ENCODE measurements at regions not wholly inside any gene's neighbourhood (a gene's known extent, or its start where the extent isn't known, plus 50 kb on each side); places are given as distances from the start of the nearest gene placed in this dataset.

GRCh38 chr4:63644396-63644795 is 764.9 kb downstream of the TECRL start:
- TF ChIP-seq RFX5 (IDR thresholded peaks at IDR 0.05; ENCODE audit: low read length) (no peak), SMC3 (IDR thresholded peaks at IDR 0.05; ENCODE audit: low read depth, low read length) (no peak), NRF1 (IDR thresholded peaks at IDR 0.05; ENCODE audit: low read depth, low read length) (no peak), JUND (IDR thresholded peaks at IDR 0.05) (no peak)
- H3K9me2 ChIP-seq: no peaks in the 10 kb centered on the region
- H3K27me3 ChIP-seq (ENCODE audit: insufficient read depth): no peaks in the 10 kb centered on the region
- no peaks in the 10 kb centered on the region for H3K79me2 ChIP-seq (ENCODE audit: insufficient read depth)
- no peak overlapping the region for H2AFZ ChIP-seq (ENCODE audit: low read depth)
- no peak overlapping the region for H3K9ac ChIP-seq
- no peaks in the 10 kb centered on the region for H3K4me1 ChIP-seq (ENCODE audit: control insufficient read depth in 1 of 2, insufficient read depth in 2 of 2, low read depth in 1 of 2, low read length in 1 of 2)
- no peaks in the 10 kb centered on the region for H3K9me3 ChIP-seq
- H3K27ac ChIP-seq (ENCODE audit: low read depth in 2 of 2, low read length in 1 of 2): no peak overlapping the region
- H3F3A ChIP-seq (replicated peaks; ENCODE audit: insufficient read depth): no peaks in the 10 kb centered on the region
- DNase-seq: no peak
- no peak overlapping the region for H3K4me3 ChIP-seq (ENCODE audit: low read depth in 2 of 2, low read length in 1 of 2)
- no peaks in the 10 kb centered on the region for H4K20me1 ChIP-seq (ENCODE audit: insufficient read depth)
- H3K4me2 ChIP-seq: no peak overlapping the region
- no peaks in the 10 kb centered on the region for H3K36me3 ChIP-seq (replicated peaks in 1 of 2; ENCODE audit: control insufficient read depth in 1 of 2, insufficient read depth in 2 of 2, low read length in 1 of 2)
- 14% methylated on average over 3 of the region's 3 CpGs for WGBS (ENCODE audit: low lambda C conversion rate)
- ChIA-PET CTCF (no interaction called here), POLR2A (interaction anchor here (0.6 kb wide), 1 partner anchor 78 kb away, joined by 3 read pairs; no protein-coding TSS in a partner anchor)

- Histone ChIP-seq H3K27ac (ENCODE audit: low read depth in 2 of 2, low read length in 1 of 2) (no peak overlapping the region), H3K9me2 (no peaks in the 10 kb centered on the region), H3K4me2 (no peak overlapping the region), H3K9me3 (no peaks in the 10 kb centered on the region), H3K4me1 (ENCODE audit: control insufficient read depth in 1 of 2, insufficient read depth in 2 of 2, low read depth in 1 of 2, low read length in 1 of 2) (no peaks in the 10 kb centered on the region), H2AFZ (ENCODE audit: low read depth) (no peak overlapping the region), H3K79me2 (ENCODE audit: insufficient read depth) (no peaks in the 10 kb centered on the region), H3F3A (replicated peaks; ENCODE audit: insufficient read depth) (no peaks in the 10 kb centered on the region), H3K36me3 (replicated peaks in 1 of 2; ENCODE audit: control insufficient read depth in 1 of 2, insufficient read depth in 2 of 2, low read length in 1 of 2) (no peaks in the 10 kb centered on the region), H3K27me3 (ENCODE audit: insufficient read depth) (no peaks in the 10 kb centered on the region), H3K9ac (no peak overlapping the region), H3K4me3 (ENCODE audit: low read depth in 2 of 2, low read length in 1 of 2) (no peak overlapping the region), H4K20me1 (ENCODE audit: insufficient read depth) (no peaks in the 10 kb centered on the region)
- TF ChIP-seq EZH2phosphoT487 (IDR thresholded peaks at IDR 0.05; ENCODE audit: borderline replicate concordance, low read depth) (no peak), RXRA (IDR thresholded peaks at IDR 0.05; ENCODE audit: borderline replicate concordance, low read depth) (no peak), USF1 (IDR thresholded peaks at IDR 0.05; ENCODE audit: borderline replicate concordance, low read depth) (no peak), ZBTB33 (IDR thresholded peaks at IDR 0.05; ENCODE audit: borderline replicate concordance, low read depth) (no peak), YY1 (IDR thresholded peaks at IDR 0.05; ENCODE audit: low read depth) (no peak), RFX5 (IDR thresholded peaks at IDR 0.05; ENCODE audit: low read length) (no peak), CHD2 (IDR thresholded peaks at IDR 0.05; ENCODE audit: low read length, partially characterized antibody) (no peak), GABPA (IDR thresholded peaks at IDR 0.05; ENCODE audit: low read depth) (no peak), IRF3 (IDR thresholded peaks at IDR 0.05; ENCODE audit: low read depth, low read length) (no peak), JUND (IDR thresholded peaks at IDR 0.05) (no peak), MAX (IDR thresholded peaks at IDR 0.05; ENCODE audit: low read depth) (no peak), EP300 (IDR thresholded peaks at IDR 0.05; ENCODE audit: borderline replicate concordance in 1 of 2, low read depth in 1 of 2, low read length in 1 of 2) (no peak), SMC3 (IDR thresholded peaks at IDR 0.05; ENCODE audit: low read depth, low read length) (no peak), ELF1 (IDR thresholded peaks at IDR 0.05) (no peak), FOXM1 (IDR thresholded peaks at IDR 0.05; ENCODE audit: low read depth) (no peak), RAD21 (IDR thresholded peaks at IDR 0.05; ENCODE audit: low read length) (no peak), POLR2AphosphoS5 (IDR thresholded peaks at IDR 0.05; ENCODE audit: low read depth, low read length) (no peak), PBX3 (IDR thresholded peaks at IDR 0.05) (no peak), MXI1 (IDR thresholded peaks at IDR 0.05; ENCODE audit: low read depth, low read length) (no peak), NFIC (IDR thresholded peaks at IDR 0.05; ENCODE audit: borderline replicate concordance) (no peak)
- CTCF ChIA-PET: no interaction called here
- POLR2A ChIA-PET: no interaction called here
- no peak for DNase-seq
These were observed 772.0 kb downstream of the TECRL start for GRCh38 chr4:63637270-63637669.
